HAP-1 (cell line): ENCODE measurements at regions not wholly inside any gene's neighbourhood (a gene's known extent, or its start where the extent isn't known, plus 50 kb on each side); places are given as distances from the start of the nearest gene placed in this dataset.

ENCODE experiments used
- DNase-seq, 2 experiments: peaks; one replicate each; pipeline ENCODE4 v3.0.0-alpha.2; 2016 to 2020; ENCODE audit warnings: low spot score in 2 of 2
- H3K27me3 ChIP-seq: fragments of 250-450 bp; sonication (Bioruptor Pico); 2 replicates; pipeline ENCODE4 v1.5.1; 2020; ENCODE audit warnings: low read depth, mild to moderate bottlenecking, moderate library complexity
- H3K36me3 ChIP-seq: fragments of 250-450 bp; sonication (Bioruptor Pico); replicated peaks from 2 replicates; pipeline ENCODE4 v1.5.1; 2020; ENCODE audit warnings: mild to moderate bottlenecking
- H3K4me1 ChIP-seq: fragments of 250-450 bp; sonication (Bioruptor Pico); 2 replicates; pipeline ENCODE4 v1.5.1; 2020; ENCODE audit warnings: mild to moderate bottlenecking
- H3K4me3 ChIP-seq: fragments of 250-450 bp; sonication (Bioruptor Pico); 2 replicates; pipeline ENCODE4 v1.5.1; 2020; ENCODE audit warnings: mild to moderate bottlenecking, moderate library complexity
- H3K9me3 ChIP-seq: fragments of 250-450 bp; sonication (Bioruptor Pico); 2 replicates; pipeline ENCODE4 v1.5.1; 2020; ENCODE audit warnings: mild to moderate bottlenecking, moderate library complexity
- in situ Hi-C: fragments of 300-500 bp; cut with MboI; formaldehyde crosslinking; loops from 3 replicates; pipeline ENCODE4 v1.14.3; 2020; ENCODE audit warnings: low sequenced_read_pairs, inconsistent platforms, mixed read lengths

DNA sequence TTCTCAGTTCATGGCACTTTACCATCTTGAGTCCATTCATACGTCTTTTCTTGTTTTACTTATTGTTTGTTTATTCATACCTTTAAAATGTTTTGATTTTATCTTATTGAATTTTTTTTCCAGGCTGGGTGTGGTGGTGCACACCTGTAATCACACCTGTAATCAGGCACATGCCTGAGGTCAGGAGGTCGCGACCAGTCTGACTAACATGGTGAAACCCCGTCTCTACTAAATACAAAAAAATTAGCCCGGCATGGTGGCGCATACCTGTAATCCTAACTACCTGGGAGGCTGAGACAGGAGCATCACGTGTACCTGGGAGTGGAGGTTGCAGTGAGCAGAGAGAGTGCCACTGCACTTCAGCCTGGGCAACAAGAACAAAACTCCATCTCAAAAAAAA, 104.1 kb upstream of the MROH9 start:
- H3K36me3 ChIP-seq = no peaks in the 10 kb centered on the region
- no peak overlapping the region for H3K4me3 ChIP-seq
- H3K9me3 ChIP-seq = no peaks in the 10 kb centered on the region; the same call in 1 of the 2 replicates
- no peak for DNase-seq
- in situ Hi-C loops = no loop called here
- no peaks in the 10 kb centered on the region for H3K27me3 ChIP-seq
- H3K4me1 ChIP-seq = 0 out of 2 replicates have a peak, but pooled peaks cover under 1% of the 10 kb centered on the region

DNA sequence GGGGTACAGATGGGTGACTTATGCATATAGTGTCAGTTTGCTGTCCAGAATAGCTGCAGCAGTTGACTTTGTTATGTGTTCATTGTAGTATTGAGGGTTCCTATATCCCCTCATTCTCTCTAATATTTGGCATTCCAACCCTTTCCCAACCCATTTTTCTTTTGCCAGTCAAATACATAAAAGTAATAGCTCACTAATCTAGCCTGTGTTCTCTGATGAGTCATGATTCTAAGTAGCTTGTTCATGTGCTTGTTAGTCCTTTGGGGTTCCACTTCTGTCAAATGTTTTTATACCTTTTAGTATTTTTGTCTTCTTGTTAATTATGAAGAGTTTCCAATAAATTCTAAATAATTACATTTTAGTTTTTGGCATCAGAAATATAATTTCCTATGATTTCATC, 99.2 kb upstream of the MROH9 start:
- Histone ChIP-seq H3K4me1 (no peaks in the 10 kb centered on the region), H3K9me3 (no peaks in the 10 kb centered on the region; the same call in 1 of the 2 replicates), H3K27me3 (0 out of 2 replicates have a peak, but pooled peaks cover 6% of the 10 kb centered on the region), H3K36me3 (no peaks in the 10 kb centered on the region), H3K4me3 (no peak overlapping the region)
- in situ Hi-C loops = no loop called here
- no peak for DNase-seq

DNA sequence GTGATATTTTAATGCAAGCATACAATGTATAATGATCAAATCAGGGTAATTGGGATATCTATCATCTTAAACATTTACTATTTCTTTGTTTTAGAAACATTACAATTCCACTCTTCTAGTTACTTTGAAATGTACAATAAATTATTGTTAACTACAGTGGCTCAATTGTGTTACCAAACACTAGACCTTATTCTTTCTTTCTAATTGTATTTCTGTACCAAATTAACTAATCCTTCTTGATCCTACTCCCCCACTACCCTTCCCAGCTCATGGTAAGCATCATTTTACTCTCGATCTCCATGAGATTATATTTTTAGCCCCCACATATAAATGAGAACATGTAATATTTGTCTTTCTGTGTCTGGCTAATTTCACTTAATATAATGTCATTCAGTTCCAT, 95.0 kb upstream of the MROH9 start:
- DNase-seq = no peak
- Histone ChIP-seq H3K36me3 (no peaks in the 10 kb centered on the region), H3K4me3 (no peak overlapping the region), H3K27me3 (0 out of 2 replicates have a peak, but pooled peaks cover 6% of the 10 kb centered on the region), H3K9me3 (no peaks in the 10 kb centered on the region), H3K4me1 (no peaks in the 10 kb centered on the region)
- in situ Hi-C loops = no loop called here

DNA sequence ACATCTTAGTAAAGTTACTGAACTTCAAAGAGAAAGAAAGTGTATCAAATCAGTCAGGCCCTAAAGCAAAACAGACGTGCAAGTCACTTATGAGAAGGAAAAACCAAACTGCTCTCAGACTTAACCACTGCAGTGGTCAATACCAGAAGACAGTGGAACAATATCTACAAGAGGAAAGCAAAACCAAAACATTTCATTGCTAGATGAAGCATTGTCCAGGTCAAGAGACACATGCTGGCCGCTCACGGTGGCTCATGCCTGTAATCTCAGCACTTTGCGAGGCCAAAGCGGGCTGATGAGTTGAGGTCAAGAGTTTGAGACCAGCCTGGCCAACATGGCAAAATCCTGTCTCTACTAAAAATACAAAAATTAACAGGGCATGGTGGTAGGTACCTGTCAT, 82.0 kb upstream of the MROH9 start:
- H3K27me3 ChIP-seq = no peaks in the 10 kb centered on the region
- in situ Hi-C loops = no loop called here
- no peak for DNase-seq
- H3K9me3 ChIP-seq = no peaks in the 10 kb centered on the region
- H3K4me1 ChIP-seq = no peaks in the 10 kb centered on the region
- no peaks in the 10 kb centered on the region for H3K36me3 ChIP-seq
- H3K4me3 ChIP-seq = no peak overlapping the region

DNA sequence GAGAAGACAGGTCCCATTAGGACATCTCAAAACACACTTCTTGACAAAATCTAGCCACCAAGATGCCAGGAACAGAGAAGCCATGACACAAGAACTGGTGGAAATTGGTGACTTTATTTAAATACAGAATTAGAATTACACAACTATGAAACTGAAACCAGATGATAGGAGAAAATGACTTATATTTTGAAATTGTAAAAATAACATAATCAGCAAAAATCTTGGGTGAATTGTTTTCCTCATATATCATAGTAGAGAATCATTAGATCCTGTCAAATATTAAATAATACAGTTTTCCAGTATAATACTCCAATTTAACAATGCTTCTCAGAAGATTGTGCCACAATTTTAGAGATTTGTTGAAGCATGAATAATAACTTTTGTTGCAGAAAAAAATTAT, 81.5 kb upstream of the MROH9 start:
- DNase-seq = no peak
- no peaks in the 10 kb centered on the region for H3K9me3 ChIP-seq
- H3K4me3 ChIP-seq = no peak overlapping the region
- H3K36me3 ChIP-seq = no peaks in the 10 kb centered on the region
- H3K4me1 ChIP-seq = no peaks in the 10 kb centered on the region
- H3K27me3 ChIP-seq = no peaks in the 10 kb centered on the region
- in situ Hi-C loops = no loop called here

DNA sequence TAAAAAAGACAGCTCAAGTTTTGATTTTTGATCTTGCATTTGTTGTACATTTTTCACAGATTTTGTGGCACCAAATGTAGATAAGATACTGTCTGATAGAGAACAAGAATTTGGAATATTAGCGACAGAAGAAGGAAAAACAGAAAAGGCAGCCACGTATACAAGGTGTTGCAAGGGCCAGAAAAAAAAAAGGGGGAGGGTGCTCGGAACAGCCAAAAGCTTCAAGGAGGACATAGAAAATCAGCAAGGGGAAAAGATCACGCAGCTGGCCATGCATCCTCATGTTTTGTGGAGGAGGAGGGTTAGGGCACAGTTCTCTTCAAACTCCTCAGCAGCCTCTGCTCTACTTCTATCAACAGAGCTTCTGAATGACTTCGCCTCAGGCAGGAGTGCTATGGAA, 80.7 kb upstream of the MROH9 start:
- Histone ChIP-seq H3K27me3 (no peaks in the 10 kb centered on the region), H3K9me3 (no peaks in the 10 kb centered on the region), H3K36me3 (no peaks in the 10 kb centered on the region), H3K4me3 (no peak overlapping the region), H3K4me1 (no peaks in the 10 kb centered on the region)
- in situ Hi-C loops = no loop called here
- no peak for DNase-seq

DNA sequence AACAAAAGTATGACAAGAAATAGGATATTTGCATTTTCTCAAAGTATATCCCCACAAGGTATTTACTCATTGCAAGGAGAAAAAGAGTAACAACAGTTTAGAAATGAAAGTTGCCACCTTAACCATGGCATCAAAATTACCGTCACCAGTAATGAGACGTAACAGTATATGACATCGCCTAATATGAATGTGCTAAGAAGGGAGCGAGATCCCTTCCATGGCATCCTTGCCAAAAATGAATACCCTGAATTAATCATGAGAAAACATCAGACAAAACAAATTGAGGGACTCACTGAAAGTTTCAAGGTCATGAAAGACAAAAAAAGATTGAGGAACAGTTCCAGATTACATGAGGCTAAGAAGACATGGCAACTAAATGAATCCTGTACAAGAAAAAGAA, 78.9 kb upstream of the MROH9 start:
- Histone ChIP-seq H3K36me3 (no peaks in the 10 kb centered on the region), H3K4me3 (no peak overlapping the region), H3K4me1 (no peaks in the 10 kb centered on the region), H3K27me3 (no peaks in the 10 kb centered on the region), H3K9me3 (no peaks in the 10 kb centered on the region)
- in situ Hi-C loops = no loop called here
- no peak for DNase-seq

DNA sequence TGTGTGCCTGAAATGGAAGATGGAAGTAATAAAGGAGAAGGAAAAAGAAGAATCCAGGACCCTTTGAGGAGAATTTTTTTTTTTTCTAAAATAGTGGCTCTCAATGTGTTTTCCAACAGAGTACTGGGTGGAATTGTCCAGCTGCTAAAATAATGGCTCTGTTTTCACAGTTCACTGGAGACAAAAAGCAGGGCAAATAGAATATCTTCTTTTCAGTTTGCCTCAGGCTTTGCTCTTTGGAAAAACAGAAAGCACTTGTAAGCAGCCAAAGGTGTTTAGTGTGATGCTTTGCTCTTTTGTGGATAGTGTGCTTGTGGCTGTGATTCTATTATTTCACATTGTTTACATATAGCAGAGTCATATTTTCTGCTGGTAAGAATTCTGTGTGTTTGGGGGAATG, 77.4 kb upstream of the MROH9 start:
- H3K4me3 ChIP-seq = no peak overlapping the region
- no peak for DNase-seq
- H3K27me3 ChIP-seq = no peaks in the 10 kb centered on the region
- H3K4me1 ChIP-seq = no peaks in the 10 kb centered on the region
- no peaks in the 10 kb centered on the region for H3K9me3 ChIP-seq
- in situ Hi-C loops = no loop called here
- no peaks in the 10 kb centered on the region for H3K36me3 ChIP-seq

DNA sequence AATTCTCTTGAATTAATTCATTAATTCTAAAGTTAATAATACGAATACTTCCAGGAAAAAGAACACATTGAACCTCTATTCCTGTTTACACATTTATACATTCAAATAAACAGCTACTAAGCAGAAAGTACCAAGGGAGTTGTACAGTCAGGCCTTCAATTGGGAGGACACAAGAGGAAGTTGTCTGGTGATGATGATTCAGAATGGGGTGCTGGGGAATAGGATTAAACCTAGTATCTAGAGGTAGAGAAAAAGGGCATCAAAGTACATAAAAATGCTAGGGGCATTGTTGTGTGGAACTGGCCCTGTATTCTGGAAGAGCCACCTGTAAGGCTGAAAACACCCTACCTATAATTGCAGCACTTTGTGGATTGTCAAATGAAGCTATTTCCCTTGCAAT, 71.7 kb upstream of the MROH9 start:
- Histone ChIP-seq H3K9me3 (no peaks in the 10 kb centered on the region), H3K36me3 (no peaks in the 10 kb centered on the region), H3K4me1 (no peaks in the 10 kb centered on the region), H3K4me3 (no peak overlapping the region), H3K27me3 (no peaks in the 10 kb centered on the region)
- in situ Hi-C loops = no loop called here
- no peak for DNase-seq

DNA sequence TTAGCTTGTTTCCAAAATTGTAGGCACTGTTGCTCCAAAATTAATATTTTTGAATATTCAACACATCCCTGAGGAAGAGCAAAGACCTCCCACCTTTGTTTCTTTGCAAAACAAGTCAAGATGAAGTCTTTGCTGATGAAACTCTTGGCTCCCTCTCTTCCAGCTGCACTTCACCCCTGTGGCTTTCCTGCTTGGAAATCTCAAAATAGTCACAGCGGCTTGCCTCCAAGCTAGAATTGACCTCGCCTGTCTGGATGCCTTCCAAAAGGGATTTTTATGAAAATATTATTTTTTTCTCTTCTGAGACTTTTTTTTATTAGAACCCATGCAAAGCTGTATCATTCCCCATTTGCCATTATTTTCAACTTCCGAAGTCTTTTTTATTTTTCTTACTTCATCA, 71.1 kb upstream of the MROH9 start:
- in situ Hi-C loops = no loop called here
- Histone ChIP-seq H3K4me3 (no peak overlapping the region), H3K27me3 (no peaks in the 10 kb centered on the region), H3K36me3 (no peaks in the 10 kb centered on the region), H3K4me1 (no peaks in the 10 kb centered on the region), H3K9me3 (no peaks in the 10 kb centered on the region)
- DNase-seq = no peak

DNA sequence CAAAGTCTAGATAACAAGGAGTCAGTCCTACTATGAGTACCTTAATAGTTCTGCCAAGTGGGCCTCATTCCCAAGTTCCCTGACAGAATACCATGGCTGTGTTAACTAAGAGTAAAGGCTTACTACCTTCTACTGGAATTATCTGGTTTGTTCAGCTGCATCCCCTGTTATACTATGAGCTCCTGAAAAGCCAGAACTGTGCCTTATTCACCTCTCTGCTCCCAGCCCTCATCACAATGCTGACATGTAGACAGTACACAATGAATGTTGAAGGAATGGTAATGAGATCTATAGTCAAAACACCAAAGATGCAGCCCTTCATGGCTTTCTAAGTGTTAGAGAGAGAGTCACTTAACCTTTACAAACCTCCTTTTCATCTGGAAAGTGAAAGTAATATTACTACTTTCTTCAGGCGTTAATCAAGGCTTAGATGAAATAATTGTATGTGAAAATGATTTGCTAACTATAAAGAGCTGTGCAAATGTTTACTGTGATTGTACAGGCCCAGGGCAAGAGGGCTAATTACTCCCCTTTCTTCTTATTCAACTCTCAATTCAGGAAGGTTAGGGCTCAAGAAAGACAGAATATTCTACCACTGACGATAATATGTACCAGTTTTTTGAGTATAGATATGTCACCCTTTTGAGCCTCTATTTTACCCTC, 70.3 kb upstream of the MROH9 start:
- H3K4me3 ChIP-seq = no peak overlapping the region
- no peaks in the 10 kb centered on the region for H3K4me1 ChIP-seq
- no peaks in the 10 kb centered on the region for H3K27me3 ChIP-seq
- no peaks in the 10 kb centered on the region for H3K36me3 ChIP-seq
- H3K9me3 ChIP-seq = no peaks in the 10 kb centered on the region
- no peak for DNase-seq
- in situ Hi-C loops = no loop called here

DNA sequence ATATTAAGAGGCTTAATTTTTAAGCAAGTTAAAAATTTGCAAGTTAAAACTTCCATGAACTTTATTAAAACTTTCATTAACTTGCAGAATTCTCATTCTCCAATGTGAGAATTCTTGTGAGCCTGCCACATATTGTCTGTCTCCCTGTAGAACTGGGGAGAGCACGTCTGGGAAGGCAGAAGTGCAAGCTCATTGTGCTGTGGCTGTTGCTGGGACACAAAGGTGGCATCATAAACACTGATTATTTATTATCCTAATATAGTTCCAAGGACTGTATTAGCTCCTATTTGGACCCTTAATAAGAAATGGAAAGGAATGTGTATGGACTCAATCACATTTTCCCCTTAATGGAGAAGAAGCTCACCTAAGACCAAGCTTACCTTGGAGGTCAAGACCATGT, 68.7 kb upstream of the MROH9 start:
- Histone ChIP-seq H3K4me1 (no peaks in the 10 kb centered on the region), H3K27me3 (no peaks in the 10 kb centered on the region), H3K9me3 (no peaks in the 10 kb centered on the region), H3K36me3 (no peaks in the 10 kb centered on the region), H3K4me3 (no peak overlapping the region)
- in situ Hi-C loops = no loop called here
- no peak for DNase-seq

DNA sequence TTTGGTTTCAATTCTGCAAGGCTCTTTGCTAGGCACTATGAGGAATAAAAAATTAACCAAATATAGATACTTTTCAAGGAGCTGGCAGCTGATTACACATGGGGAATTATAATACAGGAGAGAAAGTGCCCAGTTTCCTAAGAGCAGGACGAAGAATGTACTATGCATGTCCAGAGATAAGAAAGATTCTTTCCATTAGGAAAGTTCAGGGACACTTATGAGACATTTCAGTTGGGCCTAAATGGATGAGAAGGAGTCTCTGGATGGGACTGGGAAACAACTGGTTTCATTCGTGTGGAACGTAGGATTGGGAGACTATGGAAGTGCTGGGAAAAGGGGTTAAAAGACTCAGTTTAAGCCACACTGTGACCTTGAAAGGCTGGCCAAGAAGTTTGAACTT, 63.5 kb upstream of the MROH9 start:
- Histone ChIP-seq H3K4me1 (peaks cover 4% of the 10 kb centered on the region; the same call in 1 of the 2 replicates), H3K27me3 (no peaks in the 10 kb centered on the region), H3K36me3 (no peaks in the 10 kb centered on the region), H3K9me3 (no peaks in the 10 kb centered on the region), H3K4me3 (no peak overlapping the region)
- in situ Hi-C loops = no loop called here
- no peak for DNase-seq

DNA sequence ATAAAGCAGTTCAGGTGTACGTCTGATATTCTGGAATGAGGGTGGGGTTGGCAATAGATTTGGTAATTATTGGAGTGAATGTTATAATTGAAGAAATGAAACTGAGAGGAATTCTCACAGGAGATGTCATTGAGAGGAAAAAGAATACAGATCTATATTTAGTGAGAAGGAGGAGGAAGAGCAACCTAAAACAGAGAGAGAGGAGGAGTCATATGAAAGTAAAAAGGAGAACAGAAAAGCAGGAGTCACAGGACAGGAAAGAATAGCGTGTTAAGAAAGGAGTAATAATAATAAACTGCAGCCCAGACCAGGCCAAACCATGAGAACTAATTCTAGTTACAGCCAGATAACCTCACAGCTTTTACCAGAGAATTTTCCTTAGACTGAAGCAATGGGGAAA, 62.7 kb upstream of the MROH9 start:
- peaks cover 4% of the 10 kb centered on the region; the same call in 1 of the 2 replicates for H3K4me1 ChIP-seq
- H3K36me3 ChIP-seq = no peaks in the 10 kb centered on the region
- no peaks in the 10 kb centered on the region for H3K27me3 ChIP-seq
- no peaks in the 10 kb centered on the region for H3K9me3 ChIP-seq
- in situ Hi-C loops = no loop called here
- no peak overlapping the region for H3K4me3 ChIP-seq
- DNase-seq = no peak

DNA sequence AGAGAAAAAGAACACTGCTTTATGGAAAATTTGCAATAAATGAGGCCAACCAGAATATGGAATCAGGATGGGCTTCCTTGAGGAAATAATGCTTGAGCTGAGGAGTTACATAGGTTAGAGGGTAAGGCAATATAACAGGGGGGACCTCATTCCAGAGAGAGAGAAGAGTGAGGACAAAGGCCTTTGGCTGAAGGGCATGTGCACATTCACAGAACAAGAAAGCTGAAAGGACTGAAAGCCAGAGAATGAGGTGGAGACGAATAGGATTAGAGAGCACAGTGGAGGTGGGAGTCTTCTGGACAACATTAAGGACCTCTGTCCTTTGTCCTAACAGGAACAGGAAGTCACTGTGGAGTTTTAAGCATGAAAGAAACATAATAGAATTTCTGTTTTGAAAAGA, 60.7 kb upstream of the MROH9 start:
- Histone ChIP-seq H3K4me1 (peaks cover 4% of the 10 kb centered on the region; the same call in 1 of the 2 replicates), H3K9me3 (no peaks in the 10 kb centered on the region), H3K27me3 (no peaks in the 10 kb centered on the region), H3K4me3 (no peak overlapping the region), H3K36me3 (no peaks in the 10 kb centered on the region)
- in situ Hi-C loops = no loop called here
- DNase-seq = peak; percentile 8 to 17
